SJCRH30 (cell line): ENCODE measurements at regions not wholly inside any gene's neighbourhood (a gene's known extent, or its start where the extent isn't known, plus 50 kb on each side); places are given as distances from the start of the nearest gene placed in this dataset.
"Not testable (repeated sequence)": the region's sequence is repeated elsewhere in the genome, so short reads cannot be mapped to it uniquely, and the experiment has no call there.

Experiments used
- DNase-seq, 2 experiments: peaks; one replicate each; pipeline ENCODE4 v3.0.0-alpha.2; 2015 to 2020
- H3K27ac ChIP-seq: fragments of 250-450 bp; sonication (Bioruptor Pico); 2 replicates; pipeline ENCODE4 v1.5.1; 2020; ENCODE audit warnings: mild to moderate bottlenecking, moderate library complexity
- H3K27me3 ChIP-seq: fragments of 250-450 bp; sonication (Bioruptor Pico); 2 replicates; pipeline ENCODE4 v1.5.1; 2020; ENCODE audit warnings: mild to moderate bottlenecking, moderate library complexity
- H3K36me3 ChIP-seq: fragments of 250-450 bp; sonication (Bioruptor Pico); 2 replicates; pipeline ENCODE4 v1.5.1; 2020; ENCODE audit warnings: mild to moderate bottlenecking, moderate library complexity
- H3K4me1 ChIP-seq: fragments of 250-450 bp; sonication (Bioruptor Pico); 2 replicates; pipeline ENCODE4 v1.5.1; 2020; ENCODE audit warnings: mild to moderate bottlenecking, moderate library complexity
- H3K4me3 ChIP-seq: fragments of 250-450 bp; sonication (Bioruptor Pico); 2 replicates; pipeline ENCODE4 v1.5.1; 2020; ENCODE audit warnings: mild to moderate bottlenecking, moderate library complexity
- H3K9me3 ChIP-seq: fragments of 250-450 bp; sonication (Bioruptor Pico); replicated peaks from 2 replicates; pipeline ENCODE4 v1.5.1; 2020; ENCODE audit warnings: mild to moderate bottlenecking, moderate library complexity

DNA sequence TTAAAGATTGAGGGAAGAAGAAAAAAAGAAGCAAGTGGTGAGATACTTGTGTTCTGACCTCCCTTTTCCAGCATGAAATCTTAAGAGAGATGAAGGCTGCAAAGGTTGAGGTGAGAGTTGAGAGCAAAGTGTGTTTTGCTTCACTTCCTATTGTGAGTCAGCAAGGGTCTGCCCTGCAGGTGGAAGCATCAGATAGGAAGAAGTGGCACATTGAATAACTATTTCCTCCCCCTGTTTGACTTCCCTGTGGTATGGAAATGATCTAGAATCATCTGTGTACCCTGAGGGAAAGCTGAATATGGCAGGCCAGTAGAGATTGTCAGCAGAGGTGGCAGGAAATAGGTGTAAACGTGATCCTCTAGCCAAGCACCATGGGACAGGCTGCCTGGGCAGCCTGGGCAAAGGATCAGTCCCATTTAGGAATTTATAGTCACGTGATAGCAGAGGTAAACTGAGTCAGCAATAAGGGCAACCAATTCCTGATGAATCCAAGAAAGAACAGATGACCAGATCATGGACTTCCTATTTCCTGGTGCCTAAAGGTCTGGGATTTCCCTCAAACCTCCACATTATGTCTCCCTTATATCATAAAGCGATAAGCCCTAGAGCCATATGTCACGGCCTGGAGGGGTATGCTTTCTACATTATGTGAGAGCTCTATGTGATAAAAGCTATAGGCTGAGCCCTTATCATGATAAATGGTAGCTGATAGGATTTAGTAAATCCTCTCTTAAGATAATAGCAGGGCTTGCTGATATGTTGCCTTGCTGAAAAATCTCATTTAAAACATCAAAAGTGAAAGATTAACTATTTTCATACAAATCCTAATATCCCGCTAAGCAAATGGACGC, 287.0 kb downstream of the MDFIC start:
- Histone ChIP-seq H3K9me3 (peaks cover 21% of the 10 kb centered on the region), H3K36me3 (no peaks in the 10 kb centered on the region), H3K27me3 (no peaks in the 10 kb centered on the region), H3K4me3 (no peak overlapping the region), H3K27ac (no peak overlapping the region), H3K4me1 (no peaks in the 10 kb centered on the region)
- no peak for DNase-seq

DNA sequence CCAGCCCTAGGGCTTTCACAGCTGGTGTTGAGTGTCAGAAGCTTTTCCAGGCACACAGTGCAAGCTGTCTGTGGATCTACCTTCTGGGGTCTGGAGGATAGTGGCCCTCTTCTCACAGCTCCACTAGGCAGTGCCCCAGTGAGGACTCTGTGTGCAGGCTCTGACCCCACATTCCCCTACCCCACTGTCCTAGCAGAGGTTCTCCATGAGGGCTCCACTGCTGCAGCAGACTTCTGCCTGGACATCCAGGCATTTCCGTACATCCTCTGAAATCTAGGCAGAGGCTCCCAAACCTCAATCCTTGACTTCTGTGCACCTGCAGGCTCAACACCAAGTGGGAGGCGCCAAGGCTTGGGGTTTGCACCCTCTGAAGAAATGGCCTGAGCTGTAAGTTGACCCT, 284.5 kb downstream of the MDFIC start:
- H3K9me3 ChIP-seq: peaks cover 21% of the 10 kb centered on the region
- H3K4me3 ChIP-seq, H3K27me3 ChIP-seq, H3K27ac ChIP-seq, H3K4me1 ChIP-seq, H3K36me3 ChIP-seq: not testable (repeated sequence)
- peak in 1 of 2 experiments; percentile 5 for DNase-seq

DNA sequence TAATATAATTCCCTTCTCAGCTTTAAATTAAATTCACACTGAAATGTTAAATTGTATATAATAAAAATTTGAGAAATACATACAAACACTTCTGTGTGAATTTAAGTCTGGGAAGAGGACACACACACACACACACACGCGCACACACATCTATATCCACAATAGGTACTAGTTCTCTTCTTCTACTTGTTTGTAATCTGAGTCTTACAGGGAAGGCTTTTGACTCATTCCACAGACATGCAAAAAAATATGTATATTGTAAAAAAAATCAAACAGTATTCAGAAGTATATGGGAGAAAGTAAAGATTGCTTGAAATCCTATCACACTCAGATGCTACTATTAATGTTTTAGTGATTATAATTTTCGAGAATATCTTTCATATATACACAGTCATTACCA, 276.2 kb downstream of the MDFIC start:
- H3K4me3 ChIP-seq: no peak overlapping the region
- H3K27me3 ChIP-seq: no peaks in the 10 kb centered on the region
- no peak overlapping the region for H3K27ac ChIP-seq
- no peak for DNase-seq
- H3K9me3 ChIP-seq: 0 out of 2 replicates have a peak, but pooled peaks cover 2% of the 10 kb centered on the region
- no peaks in the 10 kb centered on the region for H3K36me3 ChIP-seq
- no peaks in the 10 kb centered on the region for H3K4me1 ChIP-seq

DNA sequence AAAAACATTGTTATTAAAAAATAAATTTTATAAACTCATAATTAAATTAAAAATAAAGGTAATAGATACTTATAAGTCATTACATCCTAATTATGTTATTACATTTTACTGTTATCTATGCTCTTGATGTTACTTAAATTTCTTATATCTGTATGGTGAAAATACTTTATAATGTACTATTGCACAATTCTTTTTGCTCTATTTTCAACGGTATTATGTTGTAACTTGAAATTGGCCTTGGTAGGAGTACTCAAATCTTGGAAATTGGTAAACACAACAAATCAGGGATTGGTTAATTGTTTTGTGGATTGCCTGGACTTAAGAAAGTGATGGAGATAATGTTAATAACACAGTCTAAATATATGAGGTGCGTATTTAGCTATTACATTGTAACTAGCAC, 273.3 kb downstream of the MDFIC start:
- H3K27me3 ChIP-seq: no peaks in the 10 kb centered on the region
- no peak overlapping the region for H3K4me3 ChIP-seq
- H3K27ac ChIP-seq: no peak overlapping the region
- 0 out of 2 replicates have a peak, but pooled peaks cover 2% of the 10 kb centered on the region for H3K9me3 ChIP-seq
- H3K36me3 ChIP-seq: no peaks in the 10 kb centered on the region
- no peaks in the 10 kb centered on the region for H3K4me1 ChIP-seq
- no peak for DNase-seq

DNA sequence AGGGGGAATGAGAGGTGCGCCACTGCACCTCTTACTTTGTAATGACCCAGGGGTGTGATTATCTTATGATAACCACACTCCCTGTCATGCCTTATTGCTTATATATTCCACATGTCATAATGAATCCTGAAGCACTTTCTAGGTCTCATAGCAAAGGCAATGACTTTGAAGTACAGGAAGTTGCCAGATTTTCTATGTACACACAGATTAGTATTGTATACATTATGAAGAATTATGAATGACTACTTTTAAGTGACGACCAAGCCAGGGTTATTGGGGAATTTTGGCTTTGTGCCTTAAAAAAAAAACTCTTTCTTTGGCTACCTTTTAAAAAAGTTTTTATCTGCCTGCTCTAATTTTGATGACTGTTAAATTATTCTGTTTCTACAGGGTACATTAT, 269.6 kb downstream of the MDFIC start:
- Histone ChIP-seq H3K4me1 (no peaks in the 10 kb centered on the region), H3K4me3 (no peak overlapping the region), H3K36me3 (no peaks in the 10 kb centered on the region), H3K27me3 (no peaks in the 10 kb centered on the region), H3K9me3 (0 out of 2 replicates have a peak, but pooled peaks cover 2% of the 10 kb centered on the region), H3K27ac (no peak overlapping the region)
- peak in 1 of 2 experiments; percentile 50 for DNase-seq

DNA sequence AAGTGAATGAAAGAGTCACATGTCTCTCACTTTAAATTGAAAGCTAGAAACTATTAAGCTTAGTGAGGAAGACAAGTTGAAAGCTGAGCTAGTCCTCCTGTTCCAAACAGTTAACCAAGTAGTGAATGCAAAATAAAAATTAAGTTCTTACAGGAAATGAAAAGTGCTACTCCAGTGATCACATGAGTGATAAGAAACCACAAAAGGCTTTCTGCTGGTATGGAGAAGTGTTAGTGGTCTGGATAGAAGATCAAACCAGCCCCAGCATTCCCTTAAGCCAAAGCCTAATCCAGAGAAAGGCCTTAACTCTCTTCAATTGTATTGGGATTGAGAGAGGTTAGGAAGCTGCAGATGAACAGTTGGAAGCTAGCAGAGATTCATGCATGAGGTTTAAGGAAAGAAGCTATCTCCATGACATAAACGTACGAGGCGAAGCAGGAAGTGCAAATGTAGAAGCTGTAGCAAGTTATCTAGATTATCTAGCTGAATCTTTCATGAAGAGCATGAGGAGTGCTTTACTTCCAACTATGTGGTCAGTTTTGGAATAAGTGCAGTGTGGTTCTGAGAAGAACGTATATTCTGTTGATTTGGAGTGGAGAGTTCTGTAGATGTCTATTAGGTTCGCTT, 261.6 kb downstream of the MDFIC start:
- H3K9me3 ChIP-seq: 0 out of 2 replicates have a peak, but pooled peaks cover 2% of the 10 kb centered on the region
- DNase-seq: peak; percentile 6 to 52
- no peak overlapping the region for H3K4me3 ChIP-seq
- no peaks in the 10 kb centered on the region for H3K27me3 ChIP-seq
- H3K4me1 ChIP-seq: peaks cover 15% of the 10 kb centered on the region
- no peaks in the 10 kb centered on the region for H3K36me3 ChIP-seq
- H3K27ac ChIP-seq: no peak overlapping the region

DNA sequence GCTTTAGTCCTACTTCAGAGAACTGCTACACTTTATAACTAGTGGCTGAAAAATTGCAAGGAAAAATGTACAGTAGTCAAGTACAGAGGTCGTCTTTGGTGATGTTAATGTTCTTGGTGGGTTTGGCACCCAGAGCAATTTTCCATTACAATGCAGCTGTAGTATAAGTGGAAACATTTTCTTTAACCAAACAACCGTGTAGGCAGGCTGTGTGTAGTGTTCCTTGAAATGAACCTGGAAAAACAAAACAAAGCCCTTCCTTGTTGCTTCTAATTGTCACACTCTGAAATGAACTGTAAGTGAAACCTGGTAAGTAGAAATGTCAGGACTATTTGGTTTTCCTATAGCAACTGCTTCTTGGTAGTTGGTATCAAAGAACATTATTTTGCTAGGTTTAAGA, 256.9 kb downstream of the MDFIC start:
- Histone ChIP-seq H3K4me1 (peaks cover 17% of the 10 kb centered on the region), H3K4me3 (no peak overlapping the region), H3K9me3 (0 out of 2 replicates have a peak, but pooled peaks cover 3% of the 10 kb centered on the region), H3K27ac (peak overlapping the region; percentile 17), H3K27me3 (no peaks in the 10 kb centered on the region), H3K36me3 (no peaks in the 10 kb centered on the region)
- DNase-seq: peak in 1 of 2 experiments; percentile 50

DNA sequence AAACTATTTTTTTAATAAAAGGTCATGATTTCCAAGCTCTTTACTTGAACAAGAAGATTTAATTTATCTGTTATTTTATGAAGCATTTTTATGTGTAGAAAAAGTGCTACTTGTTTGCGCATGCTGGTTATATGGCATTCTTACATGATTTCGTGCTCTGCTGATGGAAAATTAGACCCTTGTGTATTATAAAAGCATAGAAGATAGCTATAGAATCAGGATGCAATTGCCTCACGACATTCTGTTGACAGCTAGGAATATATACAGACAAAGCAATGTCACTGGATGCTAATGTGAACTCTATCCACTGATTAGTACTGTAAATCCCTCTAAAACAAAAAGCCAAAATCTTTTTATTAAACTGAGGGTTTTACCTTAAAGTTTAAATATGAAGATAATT, 255.9 kb downstream of the MDFIC start:
- DNase-seq: no peak
- Histone ChIP-seq H3K27me3 (no peaks in the 10 kb centered on the region), H3K27ac (no peak overlapping the region), H3K9me3 (0 out of 2 replicates have a peak, but pooled peaks cover 3% of the 10 kb centered on the region), H3K4me1 (peaks cover 10% of the 10 kb centered on the region; the same call in 1 of the 2 replicates), H3K4me3 (no peak overlapping the region), H3K36me3 (no peaks in the 10 kb centered on the region)

DNA sequence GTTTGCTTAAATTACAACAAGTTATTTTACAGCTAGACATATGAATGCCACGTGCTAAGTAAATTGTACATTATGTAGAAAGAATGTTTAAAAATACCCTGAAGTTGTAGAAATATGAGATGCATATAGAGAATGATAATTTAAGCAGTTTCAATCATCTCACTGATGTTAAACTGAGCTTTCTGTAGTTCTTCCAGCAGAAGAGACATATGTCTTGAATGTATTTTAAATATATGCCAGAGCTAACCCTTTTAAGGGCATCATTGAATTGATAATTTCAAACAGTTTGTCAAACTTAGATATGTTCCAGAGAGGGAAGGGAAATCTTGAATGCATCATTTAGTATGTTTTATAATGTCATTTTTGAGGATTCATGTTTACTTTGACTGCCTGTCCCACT, 255.2 kb downstream of the MDFIC start:
- H3K36me3 ChIP-seq: no peaks in the 10 kb centered on the region
- H3K9me3 ChIP-seq: peaks cover 3% of the 10 kb centered on the region; the same call in 1 of the 2 replicates
- DNase-seq: no peak

DNA sequence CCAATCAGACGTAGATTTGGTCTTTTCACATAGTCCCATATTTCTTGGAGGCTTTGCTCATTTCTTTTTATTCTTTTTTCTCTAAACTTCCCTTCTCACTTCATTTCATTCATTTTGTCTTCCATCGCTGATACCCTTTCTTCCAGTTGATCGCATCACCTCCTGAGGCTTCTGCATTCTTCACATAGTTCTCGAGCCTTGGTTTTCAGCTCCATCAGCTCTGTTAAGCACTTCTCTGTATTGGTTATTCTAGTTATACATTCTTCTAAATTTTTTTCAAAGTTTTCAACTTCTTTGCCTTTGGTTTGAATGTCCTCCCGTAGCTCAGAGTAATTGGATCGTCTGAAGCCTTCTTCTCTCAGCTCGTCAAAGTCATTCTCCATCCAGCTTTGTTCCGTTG, 250.5 kb downstream of the MDFIC start:
- H3K27me3 ChIP-seq, H3K36me3 ChIP-seq, DNase-seq, H3K4me1 ChIP-seq, H3K4me3 ChIP-seq, H3K27ac ChIP-seq, H3K9me3 ChIP-seq: not testable (repeated sequence)

More for the DNA sequence above, 255.2 kb downstream of the MDFIC start:
- H3K27ac ChIP-seq: no peak overlapping the region
- no peaks in the 10 kb centered on the region for H3K27me3 ChIP-seq
- H3K4me3 ChIP-seq: no peak overlapping the region
- peaks cover 10% of the 10 kb centered on the region; the same call in 1 of the 2 replicates for H3K4me1 ChIP-seq

DNA sequence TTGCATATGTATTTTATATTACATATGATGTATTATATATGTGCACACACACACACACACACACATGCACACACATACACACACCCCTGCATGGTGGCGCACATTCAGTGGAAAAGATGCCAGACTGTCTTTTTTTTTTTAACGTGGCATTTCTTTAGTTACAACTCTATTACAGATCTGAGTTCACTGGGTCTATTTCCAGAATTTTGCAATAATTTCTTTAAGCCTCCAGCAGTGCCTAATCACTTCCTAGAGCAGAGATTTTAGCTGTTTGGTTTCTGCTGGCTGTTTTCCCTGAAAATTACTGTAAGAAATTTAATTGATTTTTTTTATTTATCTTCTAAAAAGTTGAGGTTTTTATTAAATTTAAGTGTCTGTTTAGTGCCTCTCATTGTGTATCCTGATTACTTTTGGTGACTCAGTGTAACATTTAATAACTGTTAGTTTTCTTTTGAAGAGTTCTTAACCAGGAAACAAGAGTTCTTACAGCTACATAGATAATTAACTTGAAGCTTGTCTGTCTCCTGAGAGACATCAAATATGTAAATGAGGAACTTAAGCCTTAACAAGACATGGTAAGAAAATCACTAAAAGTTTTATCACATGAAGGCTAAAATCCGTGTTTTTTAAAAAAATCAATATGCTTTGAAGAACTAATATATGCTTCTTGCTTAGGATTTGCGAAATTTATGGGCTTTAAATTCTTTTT, 232.0 kb downstream of the MDFIC start:
- H3K4me1 ChIP-seq: no peaks in the 10 kb centered on the region
- no peaks in the 10 kb centered on the region for H3K27me3 ChIP-seq
- H3K9me3 ChIP-seq: no peaks in the 10 kb centered on the region
- H3K36me3 ChIP-seq: no peaks in the 10 kb centered on the region
- H3K27ac ChIP-seq: no peak overlapping the region
- no peak overlapping the region for H3K4me3 ChIP-seq
- DNase-seq: no peak

DNA sequence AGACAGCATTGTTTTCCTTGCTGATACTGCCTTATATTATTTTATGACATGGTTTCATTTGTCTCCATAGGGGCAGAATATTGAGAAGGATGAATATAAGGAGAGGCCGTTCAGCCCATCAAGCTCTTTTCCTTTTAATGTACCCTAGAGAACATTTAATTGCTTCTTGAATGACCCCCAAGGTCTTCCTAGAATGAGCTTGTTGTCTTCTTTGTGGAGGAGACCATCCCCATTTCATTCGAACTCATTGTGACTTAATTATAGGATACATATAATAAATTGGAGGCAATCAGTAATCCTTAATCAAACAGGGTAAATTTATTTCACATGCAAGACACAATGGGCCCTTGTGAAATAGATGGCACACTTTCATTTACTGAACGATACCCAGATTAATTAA, 231.3 kb downstream of the MDFIC start:
- H3K27me3 ChIP-seq: no peaks in the 10 kb centered on the region
- H3K27ac ChIP-seq: no peak overlapping the region
- no peak for DNase-seq
- H3K4me1 ChIP-seq: no peaks in the 10 kb centered on the region
- no peak overlapping the region for H3K4me3 ChIP-seq
- no peaks in the 10 kb centered on the region for H3K36me3 ChIP-seq
- no peaks in the 10 kb centered on the region for H3K9me3 ChIP-seq

DNA sequence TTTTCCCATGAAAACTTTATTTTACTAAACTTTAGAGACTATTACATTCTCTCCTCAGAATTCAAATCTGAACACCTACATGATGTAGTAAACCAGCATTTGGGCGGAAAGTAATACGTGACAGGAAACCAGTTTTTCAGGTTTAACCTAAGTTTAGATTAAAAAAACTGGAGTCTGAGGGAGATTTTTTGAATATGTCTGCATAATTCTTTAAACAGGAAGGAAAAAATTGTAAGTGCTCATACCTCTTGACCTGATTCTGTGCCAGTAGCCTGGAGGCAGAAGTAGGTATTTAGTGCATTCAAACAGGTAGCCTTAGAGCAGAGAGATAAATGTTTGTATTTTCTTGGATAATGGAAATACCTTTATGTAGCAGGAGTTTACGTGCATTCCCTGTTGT, 224.3 kb downstream of the MDFIC start:
- Histone ChIP-seq H3K4me3 (no peak overlapping the region), H3K9me3 (no peaks in the 10 kb centered on the region), H3K4me1 (no peaks in the 10 kb centered on the region), H3K27ac (no peak overlapping the region), H3K36me3 (no peaks in the 10 kb centered on the region), H3K27me3 (no peaks in the 10 kb centered on the region)
- no peak for DNase-seq

DNA sequence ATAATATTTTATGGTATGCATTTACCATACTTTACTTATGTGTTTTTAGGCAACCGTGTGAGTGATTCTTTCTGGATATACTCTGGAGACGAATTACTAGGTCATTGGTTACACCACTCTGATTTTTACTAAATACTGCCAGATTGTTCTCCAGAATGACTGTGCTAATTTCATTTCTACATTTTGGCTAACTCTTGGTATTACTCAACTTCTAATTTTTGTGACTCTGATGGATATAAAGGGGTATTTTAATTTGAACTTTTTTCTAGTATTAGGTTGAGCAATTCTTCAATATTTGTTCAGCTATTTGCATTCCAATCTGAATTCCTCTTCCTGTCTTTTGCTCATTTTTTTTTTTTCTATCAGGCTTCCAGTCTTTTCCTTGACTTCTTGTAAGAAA, 223.6 kb downstream of the MDFIC start:
- no peaks in the 10 kb centered on the region for H3K27me3 ChIP-seq
- no peak overlapping the region for H3K27ac ChIP-seq
- H3K36me3 ChIP-seq: no peaks in the 10 kb centered on the region
- H3K9me3 ChIP-seq: no peaks in the 10 kb centered on the region
- no peak for DNase-seq
- no peaks in the 10 kb centered on the region for H3K4me1 ChIP-seq
- H3K4me3 ChIP-seq: no peak overlapping the region

DNA sequence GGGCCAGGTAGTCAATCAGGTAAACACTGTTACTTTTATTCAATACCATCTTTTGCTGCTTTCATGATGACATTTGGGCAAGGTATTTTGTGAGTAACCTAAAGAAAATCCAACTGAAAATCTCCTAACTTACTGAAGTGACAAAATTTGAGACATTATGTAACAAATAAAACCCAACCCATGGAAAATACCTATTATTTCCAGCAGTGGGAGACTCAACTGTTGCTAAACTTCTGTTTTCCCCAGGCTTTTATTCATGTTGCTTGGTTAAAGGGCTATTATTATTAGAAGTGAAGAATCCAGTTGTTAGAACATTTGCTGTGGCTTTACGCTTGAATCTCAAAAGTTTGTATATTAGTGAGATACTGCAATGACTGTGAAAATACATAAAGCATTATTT, 215.9 kb downstream of the MDFIC start:
- DNase-seq: no peak

More for the DNA sequence above, 215.9 kb downstream of the MDFIC start:
- Histone ChIP-seq H3K4me3 (no peak overlapping the region), H3K36me3 (no peaks in the 10 kb centered on the region), H3K9me3 (no peaks in the 10 kb centered on the region), H3K4me1 (peaks cover 6% of the 10 kb centered on the region), H3K27me3 (no peaks in the 10 kb centered on the region), H3K27ac (no peak overlapping the region)
